GM12878 (cell line): ENCODE measurements at regions not wholly inside any gene's neighbourhood (a gene's known extent, or its start where the extent isn't known, plus 50 kb on each side); places are given as distances from the start of the nearest gene placed in this dataset.
A peak's percentile ranks its signal among the peaks of the same experiment; 100 is the strongest.

Experiments
- DPF2 ChIP-seq: fragments of 450-650 bp; IDR thresholded peaks from 2 replicates; pipeline ENCODE4 v1.6.1; 2017; ENCODE audit warnings: mild to moderate bottlenecking
- FOXK2 ChIP-seq: fragments of 450-650 bp; IDR thresholded peaks from 2 replicates; pipeline ENCODE4 v1.6.1; 2017; ENCODE audit warnings: mild to moderate bottlenecking, moderate library complexity
- IKZF1 ChIP-seq: fragments of 450-650 bp; conservative IDR thresholded peaks from 2 replicates; pipeline ENCODE4 v1.6.1; 2017; ENCODE audit warnings: antibody characterized with exemption, mild to moderate bottlenecking
- JUNB ChIP-seq: IDR thresholded peaks from 2 replicates; pipeline ENCODE4 v1.6.1; 2016; ENCODE audit warnings: antibody characterized with exemption, mild to moderate bottlenecking
- MTA2 ChIP-seq: fragments of 450-650 bp; IDR thresholded peaks from 2 replicates; pipeline ENCODE4 v1.6.1; 2016; ENCODE audit warnings: low read depth, mild to moderate bottlenecking, moderate library complexity
- MTA3 ChIP-seq: IDR thresholded peaks from 2 replicates; pipeline ENCODE4 v1.6.1; 2012; ENCODE audit warnings: low read length, inconsistent platforms, borderline replicate concordance
- NFYA ChIP-seq: IDR thresholded peaks from 2 replicates; pipeline ENCODE4 v1.6.1; 2011; ENCODE audit warnings: low read depth, mild to moderate bottlenecking, low read length, improper control_type of control experiment, borderline replicate concordance
- NRF1 ChIP-seq: conservative IDR thresholded peaks from 2 replicates; pipeline ENCODE4 v1.6.1; 2011; ENCODE audit warnings: mild to moderate bottlenecking, low read depth, low read length, improper control_type of control experiment
- POLR2AphosphoS5 ChIP-seq: IDR thresholded peaks from 2 replicates; pipeline ENCODE4 v1.6.1; 2011; ENCODE audit warnings: mild to moderate bottlenecking, low read length, inconsistent platforms
- RBBP5 ChIP-seq: fragments of 200-600 bp; sonication (generic); conservative IDR thresholded peaks from 2 replicates; pipeline ENCODE4 v1.6.1; 2016
- RCOR1 ChIP-seq: conservative IDR thresholded peaks from 2 replicates; pipeline ENCODE4 v1.6.1; 2012; ENCODE audit warnings: low read depth, low read length, improper control_type of control experiment
- RFX5 ChIP-seq: IDR thresholded peaks from 2 replicates; pipeline ENCODE4 v1.6.1; 2011; ENCODE audit warnings: low read depth, low read length, improper control_type of control experiment
- SMARCA5 ChIP-seq: fragments of 450-650 bp; IDR thresholded peaks from 2 replicates; pipeline ENCODE4 v1.6.1; 2017; ENCODE audit warnings: mild to moderate bottlenecking
- SP1 ChIP-seq: IDR thresholded peaks from one replicate; pipeline ENCODE4 v1.6.1; 2011; ENCODE audit warnings: low read depth, low read length
- SRF ChIP-seq, 2 experiments: IDR thresholded peaks; 2 replicates each; pipeline ENCODE4 v1.6.1; 2011; ENCODE audit warnings: low read depth in 2 of 2, low read length in 2 of 2, mild to moderate bottlenecking in 1 of 2, moderate library complexity in 1 of 2
- ZNF207 ChIP-seq: fragments of 450-650 bp; IDR thresholded peaks from 2 replicates; pipeline ENCODE4 v1.6.1; 2014; ENCODE audit warnings: antibody characterized with exemption, mild to moderate bottlenecking, borderline replicate concordance
- ZNF24 ChIP-seq: fragments of 450-650 bp; IDR thresholded peaks from 2 replicates; pipeline ENCODE4 v1.6.1; 2017; ENCODE audit warnings: antibody characterized with exemption, mild to moderate bottlenecking
- TF ChIP-seq, protein P1 (sequence below): IDR thresholded peaks from 2 replicates; pipeline ENCODE4 v1.6.1; 2012; ENCODE audit warnings: mild to moderate bottlenecking, low read depth, low read length
- TF ChIP-seq, protein P2 (sequence below): fragments of 450-650 bp; IDR thresholded peaks from 2 replicates; pipeline ENCODE4 v1.6.1; 2017; ENCODE audit warnings: mild to moderate bottlenecking, low read depth, inconsistent platforms; ENCODE audit not compliant: poor library complexity, severe bottlenecking
- TF ChIP-seq, protein P3 (sequence below): fragments of 450-650 bp; IDR thresholded peaks from 2 replicates; pipeline ENCODE4 v1.6.1; 2016; ENCODE audit warnings: mild to moderate bottlenecking
- TF ChIP-seq, protein P4 (sequence below): fragments of 450-650 bp; IDR thresholded peaks from 2 replicates; pipeline ENCODE4 v1.6.1; 2016; ENCODE audit warnings: mild to moderate bottlenecking, moderate library complexity, borderline replicate concordance

DNA sequence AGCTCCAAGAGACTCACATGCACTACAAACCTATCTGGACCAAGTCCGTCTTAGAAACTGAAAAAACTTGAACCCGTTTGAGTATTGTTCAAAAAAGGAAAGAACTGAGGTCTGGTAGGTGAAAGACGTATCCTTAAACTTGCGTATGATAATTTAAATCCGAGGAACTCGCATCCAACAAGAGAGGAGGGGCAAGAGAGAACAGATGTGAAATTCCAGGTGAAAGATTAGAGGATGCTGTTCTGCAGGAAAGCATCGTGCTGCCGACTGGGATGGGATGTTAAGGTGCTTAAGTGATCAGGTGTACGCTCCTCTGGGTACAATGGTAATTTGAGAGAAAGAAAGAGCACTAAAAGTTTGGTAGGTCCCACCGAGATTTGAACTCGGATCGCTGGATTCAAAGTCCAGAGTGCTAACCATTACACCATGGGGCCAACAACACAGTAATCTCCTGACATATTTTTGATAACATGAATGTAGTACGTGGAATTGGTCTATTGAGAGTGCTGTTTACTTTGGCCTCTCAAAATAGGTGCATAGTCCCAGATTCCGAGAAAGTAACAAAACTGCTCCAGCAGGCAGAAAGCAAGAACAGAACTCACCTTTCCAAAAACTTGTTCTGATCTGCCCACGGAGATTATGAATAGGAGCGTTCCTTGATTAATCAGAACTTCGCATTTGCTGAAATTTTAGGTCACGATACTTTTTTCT, 53.5 kb upstream of the BTN3A2 start (continued):
- TF ChIP-seq, protein P1, sequence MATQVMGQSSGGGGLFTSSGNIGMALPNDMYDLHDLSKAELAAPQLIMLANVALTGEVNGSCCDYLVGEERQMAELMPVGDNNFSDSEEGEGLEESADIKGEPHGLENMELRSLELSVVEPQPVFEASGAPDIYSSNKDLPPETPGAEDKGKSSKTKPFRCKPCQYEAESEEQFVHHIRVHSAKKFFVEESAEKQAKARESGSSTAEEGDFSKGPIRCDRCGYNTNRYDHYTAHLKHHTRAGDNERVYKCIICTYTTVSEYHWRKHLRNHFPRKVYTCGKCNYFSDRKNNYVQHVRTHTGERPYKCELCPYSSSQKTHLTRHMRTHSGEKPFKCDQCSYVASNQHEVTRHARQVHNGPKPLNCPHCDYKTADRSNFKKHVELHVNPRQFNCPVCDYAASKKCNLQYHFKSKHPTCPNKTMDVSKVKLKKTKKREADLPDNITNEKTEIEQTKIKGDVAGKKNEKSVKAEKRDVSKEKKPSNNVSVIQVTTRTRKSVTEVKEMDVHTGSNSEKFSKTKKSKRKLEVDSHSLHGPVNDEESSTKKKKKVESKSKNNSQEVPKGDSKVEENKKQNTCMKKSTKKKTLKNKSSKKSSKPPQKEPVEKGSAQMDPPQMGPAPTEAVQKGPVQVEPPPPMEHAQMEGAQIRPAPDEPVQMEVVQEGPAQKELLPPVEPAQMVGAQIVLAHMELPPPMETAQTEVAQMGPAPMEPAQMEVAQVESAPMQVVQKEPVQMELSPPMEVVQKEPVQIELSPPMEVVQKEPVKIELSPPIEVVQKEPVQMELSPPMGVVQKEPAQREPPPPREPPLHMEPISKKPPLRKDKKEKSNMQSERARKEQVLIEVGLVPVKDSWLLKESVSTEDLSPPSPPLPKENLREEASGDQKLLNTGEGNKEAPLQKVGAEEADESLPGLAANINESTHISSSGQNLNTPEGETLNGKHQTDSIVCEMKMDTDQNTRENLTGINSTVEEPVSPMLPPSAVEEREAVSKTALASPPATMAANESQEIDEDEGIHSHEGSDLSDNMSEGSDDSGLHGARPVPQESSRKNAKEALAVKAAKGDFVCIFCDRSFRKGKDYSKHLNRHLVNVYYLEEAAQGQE, result no peak
- TF ChIP-seq SMARCA5 (peak; percentile 89; the same call in 1 of the 2 replicates), SRF (IDR thresholded peaks at IDR 0.05; ENCODE audit: low read depth in 2 of 2, low read length in 2 of 2) (no peak), NRF1 (no peak), NFYA (no peak), MTA3 (no peak), DPF2 (no peak), FOXK2 (peak; percentile 78), RBBP5 (no peak), ZNF24 (peak; percentile 98), IKZF1 (peak; percentile 48), JUNB (no peak), MTA2 (0 out of 2 replicates have a peak, but pooled peaks have one; percentile 32), RCOR1 (no peak), POLR2AphosphoS5 (no peak), ZNF207 (peak; percentile 38; the same call in 1 of the 2 replicates), SP1 (peak; percentile 18), RFX5 (no peak)
- TF ChIP-seq, protein P2, sequence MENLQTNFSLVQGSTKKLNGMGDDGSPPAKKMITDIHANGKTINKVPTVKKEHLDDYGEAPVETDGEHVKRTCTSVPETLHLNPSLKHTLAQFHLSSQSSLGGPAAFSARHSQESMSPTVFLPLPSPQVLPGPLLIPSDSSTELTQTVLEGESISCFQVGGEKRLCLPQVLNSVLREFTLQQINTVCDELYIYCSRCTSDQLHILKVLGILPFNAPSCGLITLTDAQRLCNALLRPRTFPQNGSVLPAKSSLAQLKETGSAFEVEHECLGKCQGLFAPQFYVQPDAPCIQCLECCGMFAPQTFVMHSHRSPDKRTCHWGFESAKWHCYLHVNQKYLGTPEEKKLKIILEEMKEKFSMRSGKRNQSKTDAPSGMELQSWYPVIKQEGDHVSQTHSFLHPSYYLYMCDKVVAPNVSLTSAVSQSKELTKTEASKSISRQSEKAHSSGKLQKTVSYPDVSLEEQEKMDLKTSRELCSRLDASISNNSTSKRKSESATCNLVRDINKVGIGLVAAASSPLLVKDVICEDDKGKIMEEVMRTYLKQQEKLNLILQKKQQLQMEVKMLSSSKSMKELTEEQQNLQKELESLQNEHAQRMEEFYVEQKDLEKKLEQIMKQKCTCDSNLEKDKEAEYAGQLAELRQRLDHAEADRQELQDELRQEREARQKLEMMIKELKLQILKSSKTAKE, result peak; percentile 15
- TF ChIP-seq, protein P3, sequence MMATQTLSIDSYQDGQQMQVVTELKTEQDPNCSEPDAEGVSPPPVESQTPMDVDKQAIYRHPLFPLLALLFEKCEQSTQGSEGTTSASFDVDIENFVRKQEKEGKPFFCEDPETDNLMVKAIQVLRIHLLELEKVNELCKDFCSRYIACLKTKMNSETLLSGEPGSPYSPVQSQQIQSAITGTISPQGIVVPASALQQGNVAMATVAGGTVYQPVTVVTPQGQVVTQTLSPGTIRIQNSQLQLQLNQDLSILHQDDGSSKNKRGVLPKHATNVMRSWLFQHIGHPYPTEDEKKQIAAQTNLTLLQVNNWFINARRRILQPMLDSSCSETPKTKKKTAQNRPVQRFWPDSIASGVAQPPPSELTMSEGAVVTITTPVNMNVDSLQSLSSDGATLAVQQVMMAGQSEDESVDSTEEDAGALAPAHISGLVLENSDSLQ, result no peak; the same call in 1 of the 2 replicates
- TF ChIP-seq, protein P4, sequence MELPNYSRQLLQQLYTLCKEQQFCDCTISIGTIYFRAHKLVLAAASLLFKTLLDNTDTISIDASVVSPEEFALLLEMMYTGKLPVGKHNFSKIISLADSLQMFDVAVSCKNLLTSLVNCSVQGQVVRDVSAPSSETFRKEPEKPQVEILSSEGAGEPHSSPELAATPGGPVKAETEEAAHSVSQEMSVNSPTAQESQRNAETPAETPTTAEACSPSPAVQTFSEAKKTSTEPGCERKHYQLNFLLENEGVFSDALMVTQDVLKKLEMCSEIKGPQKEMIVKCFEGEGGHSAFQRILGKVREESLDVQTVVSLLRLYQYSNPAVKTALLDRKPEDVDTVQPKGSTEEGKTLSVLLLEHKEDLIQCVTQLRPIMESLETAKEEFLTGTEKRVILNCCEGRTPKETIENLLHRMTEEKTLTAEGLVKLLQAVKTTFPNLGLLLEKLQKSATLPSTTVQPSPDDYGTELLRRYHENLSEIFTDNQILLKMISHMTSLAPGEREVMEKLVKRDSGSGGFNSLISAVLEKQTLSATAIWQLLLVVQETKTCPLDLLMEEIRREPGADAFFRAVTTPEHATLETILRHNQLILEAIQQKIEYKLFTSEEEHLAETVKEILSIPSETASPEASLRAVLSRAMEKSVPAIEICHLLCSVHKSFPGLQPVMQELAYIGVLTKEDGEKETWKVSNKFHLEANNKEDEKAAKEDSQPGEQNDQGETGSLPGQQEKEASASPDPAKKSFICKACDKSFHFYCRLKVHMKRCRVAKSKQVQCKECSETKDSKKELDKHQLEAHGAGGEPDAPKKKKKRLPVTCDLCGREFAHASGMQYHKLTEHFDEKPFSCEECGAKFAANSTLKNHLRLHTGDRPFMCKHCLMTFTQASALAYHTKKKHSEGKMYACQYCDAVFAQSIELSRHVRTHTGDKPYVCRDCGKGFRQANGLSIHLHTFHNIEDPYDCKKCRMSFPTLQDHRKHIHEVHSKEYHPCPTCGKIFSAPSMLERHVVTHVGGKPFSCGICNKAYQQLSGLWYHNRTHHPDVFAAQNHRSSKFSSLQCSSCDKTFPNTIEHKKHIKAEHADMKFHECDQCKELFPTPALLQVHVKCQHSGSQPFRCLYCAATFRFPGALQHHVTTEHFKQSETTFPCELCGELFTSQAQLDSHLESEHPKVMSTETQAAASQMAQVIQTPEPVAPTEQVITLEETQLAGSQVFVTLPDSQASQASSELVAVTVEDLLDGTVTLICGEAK, result peak; percentile 53; the same call in 1 of the 2 replicates
